ENCODE measurements at regions not wholly inside any gene's neighbourhood (a gene's known extent, or its start where the extent isn't known, plus 50 kb on each side); places are given as distances from the start of the nearest gene placed in this dataset.

GRCh38 chr16:8241408-8241807 is 348.9 kb downstream of the TMEM114 start:
- Histone ChIP-seq H2AFZ (ENCODE audit: low read length) (no peak overlapping the region), H3K4me1 (ENCODE audit: low read length) (no peaks in the 10 kb centered on the region), H4K20me1 (ENCODE audit: insufficient read depth, low read length) (no peaks in the 10 kb centered on the region), H3K4me3 (ENCODE audit: low read length) (no peak overlapping the region), H3K36me3 (replicated peaks; ENCODE audit: insufficient read depth, low read length) (no peaks in the 10 kb centered on the region), H3K4me2 (ENCODE audit: low read depth, low read length) (no peak overlapping the region), H3F3A (ENCODE audit: insufficient read depth, low read length) (no peaks in the 10 kb centered on the region), H3K9ac (ENCODE audit: low read length) (no peak overlapping the region), H3K9me2 (replicated peaks; ENCODE audit: insufficient read depth, low read length) (no peaks in the 10 kb centered on the region), H3K27me3 (replicated peaks; ENCODE audit: insufficient read depth, low read length) (no peaks in the 10 kb centered on the region), H3K79me2 (ENCODE audit: low read length) (no peaks in the 10 kb centered on the region), H3K9me3 (replicated peaks; ENCODE audit: insufficient read depth, low read length) (no peaks in the 10 kb centered on the region), H3K27ac (ENCODE audit: low read length) (no peak overlapping the region)
- no peak for TF ChIP-seq CTCF (IDR thresholded peaks at IDR 0.05; ENCODE audit: low read length)
- TF ChIP-seq EZH2phosphoT487 (IDR thresholded peaks at IDR 0.05; ENCODE audit: low read length) = no peak
- TF ChIP-seq EZH2 (optimal IDR thresholded peaks at IDR 0.05; ENCODE audit: low read depth, low read length) = no peak
- no peak for DNase-seq

GRCh38 chr16:8239443-8239842 is 350.9 kb downstream of the TMEM114 start:
- Histone ChIP-seq H3K9me3 (replicated peaks; ENCODE audit: insufficient read depth, low read length) (no peaks in the 10 kb centered on the region), H3K4me2 (ENCODE audit: low read depth, low read length) (no peak overlapping the region), H3K9ac (ENCODE audit: low read length) (no peak overlapping the region), H3K4me1 (ENCODE audit: low read length) (no peaks in the 10 kb centered on the region), H2AFZ (ENCODE audit: low read length) (no peak overlapping the region), H3K27ac (ENCODE audit: low read length) (no peak overlapping the region), H3K4me3 (ENCODE audit: low read length) (no peak overlapping the region), H4K20me1 (ENCODE audit: insufficient read depth, low read length) (no peaks in the 10 kb centered on the region), H3K79me2 (ENCODE audit: low read length) (no peaks in the 10 kb centered on the region), H3F3A (ENCODE audit: insufficient read depth, low read length) (no peaks in the 10 kb centered on the region), H3K9me2 (replicated peaks; ENCODE audit: insufficient read depth, low read length) (no peaks in the 10 kb centered on the region), H3K36me3 (replicated peaks; ENCODE audit: insufficient read depth, low read length) (no peaks in the 10 kb centered on the region), H3K27me3 (replicated peaks; ENCODE audit: insufficient read depth, low read length) (no peaks in the 10 kb centered on the region)
- TF ChIP-seq EZH2phosphoT487 (IDR thresholded peaks at IDR 0.05; ENCODE audit: low read length) (no peak), EZH2 (optimal IDR thresholded peaks at IDR 0.05; ENCODE audit: low read depth, low read length) (no peak), CTCF (IDR thresholded peaks at IDR 0.05; ENCODE audit: low read length) (no peak)
- DNase-seq = no peak

- no peak for DNase-seq
- Histone ChIP-seq H3K9ac (ENCODE audit: low read length) (no peak overlapping the region), H3K4me3 (ENCODE audit: low read length) (no peak overlapping the region), H2AFZ (ENCODE audit: low read length) (no peak overlapping the region), H3K9me2 (replicated peaks; ENCODE audit: insufficient read depth, low read length) (no peaks in the 10 kb centered on the region), H3K4me1 (ENCODE audit: low read length) (no peaks in the 10 kb centered on the region), H4K20me1 (ENCODE audit: insufficient read depth, low read length) (no peaks in the 10 kb centered on the region), H3K79me2 (ENCODE audit: low read length) (no peaks in the 10 kb centered on the region), H3F3A (ENCODE audit: insufficient read depth, low read length) (no peaks in the 10 kb centered on the region), H3K36me3 (replicated peaks; ENCODE audit: insufficient read depth, low read length) (no peaks in the 10 kb centered on the region), H3K27ac (ENCODE audit: low read length) (no peak overlapping the region), H3K27me3 (replicated peaks; ENCODE audit: insufficient read depth, low read length) (no peaks in the 10 kb centered on the region), H3K4me2 (ENCODE audit: low read depth, low read length) (no peak overlapping the region), H3K9me3 (replicated peaks; ENCODE audit: insufficient read depth, low read length) (no peaks in the 10 kb centered on the region)
- TF ChIP-seq EZH2phosphoT487 (IDR thresholded peaks at IDR 0.05; ENCODE audit: low read length) = no peak
- no peak for TF ChIP-seq CTCF (IDR thresholded peaks at IDR 0.05; ENCODE audit: low read length)
- no peak for TF ChIP-seq EZH2 (optimal IDR thresholded peaks at IDR 0.05; ENCODE audit: low read depth, low read length)
Observed at GRCh38 chr16:8237452-8237851, 352.9 kb downstream of the TMEM114 start.

Data from MM.1S (cell line).